H9 (cell line): ENCODE measurements at regions not wholly inside any gene's neighbourhood (a gene's known extent, or its start where the extent isn't known, plus 50 kb on each side); places are given as distances from the start of the nearest gene placed in this dataset.
A peak's percentile ranks its signal among the peaks of the same experiment; 100 is the strongest.

Source experiments
- DNase-seq: peaks from one replicate; pipeline ENCODE4 v3.0.0-alpha.2; 2017
- H2AFZ ChIP-seq: one replicate; pipeline ENCODE4 v1.6.1; 2013; ENCODE audit warnings: mild to moderate bottlenecking, low read length, control low read depth, moderate library complexity
- H2AK5ac ChIP-seq: 2 replicates; pipeline ENCODE4 v1.6.1; 2013; ENCODE audit warnings: low read length, control low read depth, mixed read lengths; ENCODE audit not compliant: insufficient read length
- H2BK120ac ChIP-seq: one replicate; pipeline ENCODE4 v1.6.1; 2013; ENCODE audit warnings: low read depth, mild to moderate bottlenecking, low read length, control low read depth, inconsistent platforms; ENCODE audit not compliant: poor library complexity, severe bottlenecking
- H2BK12ac ChIP-seq: 2 replicates; pipeline ENCODE4 v1.6.1; 2013; ENCODE audit warnings: low read length, control low read depth, mixed read lengths, low read depth; ENCODE audit not compliant: insufficient read length
- H2BK15ac ChIP-seq: 2 replicates; pipeline ENCODE4 v1.6.1; 2013; ENCODE audit warnings: low read depth, low read length, control low read depth
- H2BK20ac ChIP-seq: one replicate; pipeline ENCODE4 v1.6.1; 2013; ENCODE audit warnings: low read depth, mild to moderate bottlenecking, low read length, control low read depth, inconsistent platforms; ENCODE audit not compliant: poor library complexity, severe bottlenecking
- H2BK5ac ChIP-seq: 2 replicates; pipeline ENCODE4 v1.6.1; 2013; ENCODE audit warnings: low read length, control low read depth, mixed read lengths; ENCODE audit not compliant: insufficient read length
- H3K14ac ChIP-seq: 2 replicates; pipeline ENCODE4 v1.6.1; 2013; ENCODE audit warnings: low read length, control low read depth; ENCODE audit not compliant: insufficient read depth
- H3K18ac ChIP-seq: 2 replicates; pipeline ENCODE4 v1.6.1; 2013; ENCODE audit warnings: low read depth, mild to moderate bottlenecking, mixed read lengths, low read length, control low read depth; ENCODE audit not compliant: insufficient read length
- H3K23ac ChIP-seq: 2 replicates; pipeline ENCODE4 v1.6.1; 2013; ENCODE audit warnings: low read length, control low read depth, mixed read lengths, low read depth; ENCODE audit not compliant: insufficient read length
- H3K23me2 ChIP-seq: 2 replicates; pipeline ENCODE4 v1.6.1; 2013; ENCODE audit warnings: low read depth, mild to moderate bottlenecking, mixed read lengths, low read length, control low read depth; ENCODE audit not compliant: insufficient read length, poor library complexity, severe bottlenecking
- H3K27ac ChIP-seq: 2 replicates; pipeline ENCODE4 v1.5.1; 2013; ENCODE audit warnings: low read length, control low read depth, mixed read lengths, low read depth; ENCODE audit not compliant: insufficient read length
- H3K27me3 ChIP-seq: 2 replicates; pipeline ENCODE4 v1.6.1; 2013; ENCODE audit warnings: low read length, control low read depth, inconsistent platforms; ENCODE audit not compliant: insufficient read depth
- H3K4ac ChIP-seq: 2 replicates; pipeline ENCODE4 v1.6.1; 2013; ENCODE audit warnings: low read depth, mild to moderate bottlenecking, control low read depth, inconsistent platforms, low read length, moderate library complexity
- H3K4me1 ChIP-seq: 2 replicates; pipeline ENCODE4 v1.6.1; 2013; ENCODE audit warnings: low read length, control low read depth, inconsistent platforms; ENCODE audit not compliant: insufficient read depth
- H3K4me2 ChIP-seq: 2 replicates; pipeline ENCODE4 v1.6.1; 2013; ENCODE audit warnings: low read length, control low read depth, mixed read lengths; ENCODE audit not compliant: insufficient read length, insufficient read depth
- H3K56ac ChIP-seq: 2 replicates; pipeline ENCODE4 v1.6.1; 2013; ENCODE audit warnings: low read depth, mild to moderate bottlenecking, mixed read lengths, low read length, control low read depth; ENCODE audit not compliant: insufficient read length
- H3K79me1 ChIP-seq: 2 replicates; pipeline ENCODE4 v1.6.1; 2013; ENCODE audit warnings: low read depth, mild to moderate bottlenecking, moderate library complexity, low read length, control low read depth, inconsistent platforms; ENCODE audit not compliant: insufficient read depth, poor library complexity, severe bottlenecking
- H3K79me2 ChIP-seq: 2 replicates; pipeline ENCODE4 v1.6.1; 2013; ENCODE audit warnings: low read length, control low read depth, inconsistent platforms; ENCODE audit not compliant: insufficient read depth
- H3K9ac ChIP-seq: 2 replicates; pipeline ENCODE4 v1.6.1; 2013; ENCODE audit warnings: low read length, control low read depth, mixed read lengths; ENCODE audit not compliant: insufficient read length; ENCODE audit errors: extremely low read depth
- H3K9me3 ChIP-seq: one replicate; pipeline ENCODE4 v1.6.1; 2013; ENCODE audit warnings: low read depth, low read length, inconsistent platforms; ENCODE audit not compliant: control insufficient read depth
- H3T11ph ChIP-seq: one replicate; pipeline ENCODE4 v1.6.1; 2013; ENCODE audit warnings: mild to moderate bottlenecking, low read length, control low read depth, inconsistent platforms
- H4K20me1 ChIP-seq: one replicate; pipeline ENCODE4 v1.6.1; 2013; ENCODE audit not compliant: control insufficient read depth, insufficient read length, insufficient read depth
- H4K5ac ChIP-seq: 2 replicates; pipeline ENCODE4 v1.6.1; 2013; ENCODE audit warnings: low read depth, mild to moderate bottlenecking, mixed read lengths, low read length, control low read depth; ENCODE audit not compliant: insufficient read length
- H4K8ac ChIP-seq: replicated peaks from 2 replicates; pipeline ENCODE4 v1.6.1; 2013; ENCODE audit warnings: low read length, control low read depth, mixed read lengths, low read depth; ENCODE audit not compliant: insufficient read length
- H4K91ac ChIP-seq: 2 replicates; pipeline ENCODE4 v1.6.1; 2013; ENCODE audit warnings: low read depth, mild to moderate bottlenecking, moderate library complexity, mixed read lengths, low read length, control low read depth; ENCODE audit not compliant: insufficient read length
- H3K27ac Mint-ChIP-seq, 3 experiments: 2 replicates in 2 of 3; 3 replicates in 1 of 3; pipeline ENCODE4 v1.8.0; 2020 to 2021; ENCODE audit warnings: mixed read lengths in 3 of 3, mild to moderate bottlenecking in 1 of 3, moderate library complexity in 1 of 3
- H3K27me3 Mint-ChIP-seq: 2 replicates; pipeline ENCODE4 v1.8.0; 2021; ENCODE audit warnings: low read depth, mild to moderate bottlenecking, moderate library complexity, mixed read lengths
- H3K36me3 Mint-ChIP-seq, 3 experiments: 2 replicates in 2 of 3; 3 replicates in 1 of 3; pipeline ENCODE4 v1.8.0; 2020 to 2021; ENCODE audit warnings: low read depth in 3 of 3, mixed read lengths in 3 of 3; ENCODE audit not compliant: insufficient read depth in 1 of 3
- H3K4me1 Mint-ChIP-seq, 2 experiments: 2 replicates each; pipeline ENCODE4 v1.8.0; 2020; ENCODE audit warnings: mixed read lengths in 2 of 2
- H3K4me3 Mint-ChIP-seq, 2 experiments: 2 replicates in 1 of 2; 3 replicates in 1 of 2; pipeline ENCODE4 v1.8.0; 2020 to 2021; ENCODE audit warnings: mild to moderate bottlenecking in 2 of 2, mixed read lengths in 2 of 2, moderate library complexity in 1 of 2
- H3K9me3 Mint-ChIP-seq, 2 experiments: 2 replicates in 1 of 2; 3 replicates in 1 of 2; pipeline ENCODE4 v1.8.0; 2020; ENCODE audit warnings: mild to moderate bottlenecking in 2 of 2, mixed read lengths in 2 of 2, moderate library complexity in 1 of 2
- CTCF ChIP-seq: fragments of 200-600 bp; sonication (generic); conservative IDR thresholded peaks from 3 replicates; pipeline ENCODE4 v1.8.0; 2021; ENCODE audit warnings: antibody characterized with exemption, mild to moderate bottlenecking
- WGBS: extraction: QIAGEN DNeasy Blood & Tissue Kit; methylation state at CpG from one replicate; pipeline ENCODE4 v1.1.7; 2013; ENCODE audit warnings: missing lambda C conversion rate, low lambda C conversion rate, mixed read lengths; ENCODE audit not compliant: insufficient read length; ENCODE audit errors: extremely low coverage; 5-methylcytosine and 5-hydroxymethylcytosine counted together

- Histone ChIP-seq H3K23ac (no peak overlapping the region), H3K4ac (no peak overlapping the region), H3K18ac (peak overlapping the region; percentile 30), H3K79me2 (no peaks in the 10 kb centered on the region), H2BK15ac (no peak overlapping the region), H4K91ac (no peak overlapping the region), H2AFZ (no peak overlapping the region), H3K4me1 (peaks cover 7% of the 10 kb centered on the region; the same call in 1 of the 2 replicates), H3K27ac (no peak overlapping the region), H3K79me1 (no peaks in the 10 kb centered on the region), H3K56ac (no peak overlapping the region), H4K8ac (no peak overlapping the region), H2BK5ac (no peak overlapping the region), H4K5ac (no peak overlapping the region), H2BK20ac (no peak overlapping the region), H2BK120ac (no peak overlapping the region), H2AK5ac (no peak overlapping the region), H3K9ac (no peak overlapping the region), H2BK12ac (no peak overlapping the region), H3K9me3 (no peaks in the 10 kb centered on the region), H3K14ac (no peak overlapping the region), H3T11ph (no peak overlapping the region), H3K4me2 (peak overlapping the region; percentile 42), H3K23me2 (no peaks in the 10 kb centered on the region), H4K20me1 (no peaks in the 10 kb centered on the region), H3K27me3 (no peaks in the 10 kb centered on the region)
- DNase-seq: no peak
- H3K4me3 Mint-ChIP-seq: no peak overlapping the region
- peak overlapping the region in 1 of 3 experiments; percentile 83; a peak in 1 of 7 replicates for H3K27ac Mint-ChIP-seq
- H3K27me3 Mint-ChIP-seq: peaks cover 10% of the 10 kb centered on the region
- peaks cover 0 to 3% (median 0%) of the 10 kb centered on the region in 3 experiments; a peak in 1 of 7 replicates for H3K36me3 Mint-ChIP-seq
- H3K4me1 Mint-ChIP-seq: peaks cover 33 to 58% of the 10 kb centered on the region in 2 experiments
- WGBS: no CpG with 5 or more reads among the region's 27 CpGs
- H3K9me3 Mint-ChIP-seq: peaks cover 0 to 3% of the 10 kb centered on the region in 2 experiments; a peak in 2 of 5 replicates
- no peak for TF ChIP-seq CTCF
Measured at GRCh38 chr7:120164-120991, 72.0 kb upstream of the FAM20C start.
